ENCODE measurements at regions not wholly inside any gene's neighbourhood (a gene's known extent, or its start where the extent isn't known, plus 50 kb on each side); places are given as distances from the start of the nearest gene placed in this dataset.
"Not testable (repeated sequence)": the region's sequence is repeated elsewhere in the genome, so short reads cannot be mapped to it uniquely, and the experiment has no call there.

DNA sequence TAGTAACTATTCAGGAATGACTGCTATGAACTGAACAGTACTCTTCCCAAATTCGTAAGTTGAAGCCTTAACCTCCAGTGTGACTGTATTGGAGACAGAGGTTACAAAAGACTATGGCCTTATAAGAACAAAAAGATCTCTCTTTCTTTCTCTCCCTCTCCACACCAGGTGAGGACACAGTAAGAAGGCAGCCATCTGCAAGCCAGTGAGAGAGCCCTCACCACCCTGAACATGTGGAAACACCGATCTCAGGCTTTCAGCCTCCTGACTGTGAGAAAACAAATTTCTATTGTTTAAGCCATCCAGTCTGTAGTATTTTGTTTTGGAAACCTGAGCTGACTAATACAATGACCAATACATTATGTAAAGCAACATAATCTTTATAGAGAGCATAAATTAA, 888.9 kb downstream of the SLITRK1 start:
- Histone ChIP-seq H3K9me3 (ENCODE audit: control insufficient read depth in 2 of 2, insufficient read depth in 1 of 2, low read depth in 1 of 2, low read length in 1 of 2) (no peaks in the 10 kb centered on the region), H3K27me3 (ENCODE audit: control insufficient read depth in 3 of 3, insufficient read depth in 3 of 3, low read length in 3 of 3) (no peaks in the 10 kb centered on the region), H3K4me3 (ENCODE audit: low read depth in 1 of 3, low read length in 3 of 3) (no peak overlapping the region), H3K27ac (ENCODE audit: low read depth in 1 of 3, low read length in 2 of 3) (no peak overlapping the region), H3K4me1 (ENCODE audit: control insufficient read depth in 3 of 3, insufficient read depth in 2 of 3, low read depth in 1 of 3, low read length in 2 of 3) (no peaks in the 10 kb centered on the region), H3K36me3 (ENCODE audit: control insufficient read depth in 3 of 3, insufficient read depth in 2 of 3, low read depth in 1 of 3, low read length in 3 of 3) (no peaks in the 10 kb centered on the region)
- no peak for FAIRE-seq
- WGBS, 3 donors: 71 to 78% (median 75%) methylated on average over 2 of the region's 2 CpGs
- DNase-seq: no peak

DNA sequence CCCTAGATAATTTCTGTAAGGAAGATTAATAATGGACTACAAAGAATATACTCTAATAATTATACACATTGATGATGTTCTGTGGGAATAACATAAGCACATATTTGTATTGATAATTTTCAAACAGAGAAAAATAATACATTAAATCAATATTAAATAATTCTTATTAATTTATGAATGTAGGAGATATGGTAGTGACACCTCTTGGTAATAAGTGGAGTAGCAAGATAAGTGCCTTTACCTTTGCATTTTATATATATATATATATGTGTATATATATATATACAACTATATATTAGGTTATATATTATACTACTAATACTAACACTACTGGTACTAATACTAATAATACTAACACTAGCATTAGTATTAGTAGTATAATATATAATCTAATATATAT, 905.8 kb downstream of the SLITRK1 start:
- Histone ChIP-seq H3K4me3 (ENCODE audit: low read depth in 1 of 3, low read length in 3 of 3) (no peak overlapping the region), H3K4me1 (ENCODE audit: control insufficient read depth in 3 of 3, insufficient read depth in 2 of 3, low read depth in 1 of 3, low read length in 2 of 3) (no peaks in the 10 kb centered on the region), H3K36me3 (ENCODE audit: control insufficient read depth in 3 of 3, insufficient read depth in 2 of 3, low read depth in 1 of 3, low read length in 3 of 3) (no peaks in the 10 kb centered on the region), H3K27me3 (ENCODE audit: control insufficient read depth in 3 of 3, insufficient read depth in 3 of 3, low read length in 3 of 3) (no peaks in the 10 kb centered on the region), H3K27ac (ENCODE audit: low read depth in 1 of 3, low read length in 2 of 3) (no peak overlapping the region), H3K9me3 (ENCODE audit: control insufficient read depth in 2 of 2, insufficient read depth in 1 of 2, low read depth in 1 of 2, low read length in 1 of 2) (peaks cover 0 to 2% of the 10 kb centered on the region in 2 donors)
- DNase-seq (no peak), FAIRE-seq (no peak)

DNA sequence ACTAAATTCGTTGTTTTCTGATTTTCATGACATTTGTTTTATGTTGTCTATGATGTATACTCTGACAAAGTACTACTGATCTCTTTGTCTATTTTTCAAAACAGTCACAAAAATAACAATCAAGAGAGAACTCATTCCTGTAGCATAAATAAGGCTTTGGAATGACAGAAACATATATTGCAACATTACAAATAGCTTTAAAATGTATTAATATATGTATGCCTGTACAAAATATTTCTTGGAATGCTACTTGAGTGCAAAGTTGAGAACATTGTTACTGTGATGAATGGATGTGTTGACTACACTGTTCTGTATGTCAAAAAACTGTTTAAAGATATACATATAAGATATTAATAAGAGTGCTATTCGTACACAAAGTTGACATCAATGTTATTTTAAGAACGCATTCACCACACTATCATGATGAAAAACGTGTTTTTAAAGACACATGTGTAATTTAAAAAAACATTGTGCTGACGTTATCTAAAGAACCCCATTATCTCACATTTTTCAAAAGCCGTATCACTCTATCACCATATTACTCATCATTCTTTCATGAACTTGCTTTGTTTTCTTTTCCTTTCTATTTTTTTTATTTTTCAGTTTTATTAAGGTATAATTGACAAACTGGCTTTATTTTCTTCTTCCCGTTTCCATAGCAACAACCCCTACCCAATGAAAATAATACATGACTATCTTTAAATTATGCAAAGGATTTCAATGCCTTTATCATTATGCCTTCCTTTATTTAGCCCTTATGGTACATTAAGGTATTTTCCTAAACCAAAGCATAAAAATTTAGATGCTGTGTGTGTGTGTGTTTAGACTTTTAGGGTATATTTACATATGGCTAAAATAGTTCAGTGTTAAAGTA, 918.8 kb downstream of the SLITRK1 start:
- WGBS, 3 donors: 56 to 61% (median 60%) methylated on average over 7 of the region's 7 CpGs
- no peak for FAIRE-seq

DNA sequence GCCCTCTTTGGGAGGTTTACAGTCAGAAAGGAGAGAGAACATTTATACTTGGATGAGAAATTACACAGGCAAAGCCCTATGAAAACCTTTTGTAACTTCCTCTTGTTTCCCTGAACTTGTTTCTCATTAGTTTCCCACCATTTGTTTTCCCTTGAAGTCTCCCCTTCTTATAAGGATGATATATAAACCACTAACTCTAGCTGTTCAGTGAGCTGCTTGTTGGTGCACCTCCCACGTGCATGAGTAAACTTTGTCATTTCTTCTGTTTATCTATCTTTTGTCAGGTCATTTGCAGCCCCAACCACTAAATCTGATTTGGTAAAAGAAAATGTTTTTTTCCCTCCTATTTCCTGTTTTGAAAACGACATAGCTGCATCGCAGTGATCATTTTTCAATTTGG, 919.9 kb downstream of the SLITRK1 start:
- DNase-seq (no peak), FAIRE-seq (no peak)
- no peaks in the 10 kb centered on the region for H3K27me3 ChIP-seq (ENCODE audit: control insufficient read depth in 3 of 3, insufficient read depth in 3 of 3, low read length in 3 of 3)
- H3K4me3 ChIP-seq (ENCODE audit: low read depth in 1 of 3, low read length in 3 of 3): no peak overlapping the region
- H3K36me3 ChIP-seq (ENCODE audit: control insufficient read depth in 3 of 3, insufficient read depth in 2 of 3, low read depth in 1 of 3, low read length in 3 of 3): no peaks in the 10 kb centered on the region
- peaks cover 0 to 1% of the 10 kb centered on the region in 2 donors for H3K9me3 ChIP-seq (ENCODE audit: control insufficient read depth in 2 of 2, insufficient read depth in 1 of 2, low read depth in 1 of 2, low read length in 1 of 2)
- H3K27ac ChIP-seq (ENCODE audit: low read depth in 1 of 3, low read length in 2 of 3): no peak overlapping the region
- no peaks in the 10 kb centered on the region for H3K4me1 ChIP-seq (ENCODE audit: control insufficient read depth in 3 of 3, insufficient read depth in 2 of 3, low read depth in 1 of 3, low read length in 2 of 3)
- WGBS, 3 donors: 34 to 51% (median 45%) methylated on average over 3 of the region's 3 CpGs

More for the DNA sequence above, 918.8 kb downstream of the SLITRK1 start:
- no peaks in the 10 kb centered on the region for H3K27me3 ChIP-seq (ENCODE audit: control insufficient read depth in 3 of 3, insufficient read depth in 3 of 3, low read length in 3 of 3)
- H3K36me3 ChIP-seq (ENCODE audit: control insufficient read depth in 3 of 3, insufficient read depth in 2 of 3, low read depth in 1 of 3, low read length in 3 of 3): no peaks in the 10 kb centered on the region
- no peak for DNase-seq
- peaks cover 0 to 1% of the 10 kb centered on the region in 2 donors for H3K9me3 ChIP-seq (ENCODE audit: control insufficient read depth in 2 of 2, insufficient read depth in 1 of 2, low read depth in 1 of 2, low read length in 1 of 2)
- H3K4me3 ChIP-seq (ENCODE audit: low read depth in 1 of 3, low read length in 3 of 3): no peak overlapping the region
- no peaks in the 10 kb centered on the region for H3K4me1 ChIP-seq (ENCODE audit: control insufficient read depth in 3 of 3, insufficient read depth in 2 of 3, low read depth in 1 of 3, low read length in 2 of 3)
- no peak overlapping the region for H3K27ac ChIP-seq (ENCODE audit: low read depth in 1 of 3, low read length in 2 of 3)

DNA sequence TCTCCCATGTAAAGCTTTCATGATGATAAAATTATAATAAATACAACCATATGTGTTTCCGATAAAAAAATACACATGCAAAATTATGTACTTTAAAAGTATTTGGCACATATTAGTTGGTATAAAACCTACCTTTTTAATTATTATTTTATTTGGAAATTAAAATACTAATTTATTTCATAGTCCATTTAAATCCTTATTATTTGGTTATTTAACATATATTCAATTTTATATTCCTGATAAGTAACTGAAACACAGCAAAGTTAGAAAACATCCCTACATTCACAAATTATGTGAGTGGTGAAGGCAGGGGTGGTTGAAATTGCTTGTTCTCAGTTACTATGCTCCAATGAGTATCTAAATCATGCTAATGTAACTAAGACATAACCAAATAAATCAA, 920.5 kb downstream of the SLITRK1 start:
- Histone ChIP-seq H3K4me3 (ENCODE audit: low read depth in 1 of 3, low read length in 3 of 3) (no peak overlapping the region), H3K4me1 (ENCODE audit: control insufficient read depth in 3 of 3, insufficient read depth in 2 of 3, low read depth in 1 of 3, low read length in 2 of 3) (no peaks in the 10 kb centered on the region), H3K36me3 (ENCODE audit: control insufficient read depth in 3 of 3, insufficient read depth in 2 of 3, low read depth in 1 of 3, low read length in 3 of 3) (no peaks in the 10 kb centered on the region), H3K27ac (ENCODE audit: low read depth in 1 of 3, low read length in 2 of 3) (no peak overlapping the region), H3K27me3 (ENCODE audit: control insufficient read depth in 3 of 3, insufficient read depth in 3 of 3, low read length in 3 of 3) (no peaks in the 10 kb centered on the region), H3K9me3 (ENCODE audit: control insufficient read depth in 2 of 2, insufficient read depth in 1 of 2, low read depth in 1 of 2, low read length in 1 of 2) (peaks cover 0 to 1% of the 10 kb centered on the region in 2 donors)
- FAIRE-seq: no peak
- 95 to 100% (median 99%) methylated on average over 1 of the region's 1 CpG for WGBS, 3 donors
- DNase-seq: no peak

DNA sequence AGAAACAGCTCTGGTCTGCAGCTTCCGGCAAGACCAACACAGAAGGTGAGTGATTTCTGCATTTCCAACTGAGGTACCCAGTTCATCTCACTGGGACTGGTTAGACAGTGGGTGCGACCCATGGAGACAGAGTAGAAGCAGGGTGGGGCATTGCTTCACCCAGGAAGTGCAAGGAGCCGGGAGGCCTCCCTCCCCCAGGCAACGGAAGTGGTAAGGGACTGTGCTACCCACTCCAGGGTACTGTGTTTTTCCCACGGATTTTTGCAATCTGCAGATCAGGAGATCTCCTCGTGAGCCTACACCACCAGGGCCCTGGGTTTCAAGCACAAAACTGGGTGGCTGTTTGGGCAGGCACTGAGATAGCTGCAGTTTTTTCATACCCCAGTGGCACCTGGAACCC, 929.9 kb downstream of the SLITRK1 start:
- not testable (repeated sequence) for H3K27ac ChIP-seq (ENCODE audit: low read depth in 1 of 3, low read length in 2 of 3); FAIRE-seq; H3K9me3 ChIP-seq (ENCODE audit: control insufficient read depth in 2 of 2, insufficient read depth in 1 of 2, low read depth in 1 of 2, low read length in 1 of 2); DNase-seq; H3K27me3 ChIP-seq (ENCODE audit: control insufficient read depth in 3 of 3, insufficient read depth in 3 of 3, low read length in 3 of 3); H3K4me1 ChIP-seq (ENCODE audit: control insufficient read depth in 3 of 3, insufficient read depth in 2 of 3, low read depth in 1 of 3, low read length in 2 of 3); H3K4me3 ChIP-seq (ENCODE audit: low read depth in 1 of 3, low read length in 3 of 3); H3K36me3 ChIP-seq (ENCODE audit: control insufficient read depth in 3 of 3, insufficient read depth in 2 of 3, low read depth in 1 of 3, low read length in 3 of 3)
- WGBS, 3 donors: 70 to 85% (median 76%) methylated on average over 6 of the region's 6 CpGs

DNA sequence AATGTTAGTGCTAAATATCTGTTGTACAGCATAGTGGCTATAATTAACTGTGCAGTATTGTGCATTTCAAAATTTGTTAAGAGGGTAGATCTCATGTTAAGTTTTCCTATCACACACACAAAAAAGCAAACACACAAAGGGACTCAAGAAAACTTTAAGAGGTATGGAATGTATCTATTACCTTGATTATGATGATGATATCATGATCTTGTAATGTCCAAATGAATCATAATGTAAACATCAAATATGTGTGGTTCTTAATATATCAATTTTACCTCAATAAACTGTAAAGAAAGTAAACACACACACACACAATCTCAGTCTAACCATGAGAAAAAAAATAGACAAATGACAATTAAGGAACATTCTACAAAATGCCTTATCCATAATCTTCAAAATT, 934.6 kb downstream of the SLITRK1 start:
- H3K4me3 ChIP-seq (ENCODE audit: low read depth in 1 of 3, low read length in 3 of 3): no peak overlapping the region
- no peak for DNase-seq
- H3K4me1 ChIP-seq (ENCODE audit: control insufficient read depth in 3 of 3, insufficient read depth in 2 of 3, low read depth in 1 of 3, low read length in 2 of 3): no peaks in the 10 kb centered on the region
- H3K36me3 ChIP-seq (ENCODE audit: control insufficient read depth in 3 of 3, insufficient read depth in 2 of 3, low read depth in 1 of 3, low read length in 3 of 3): no peaks in the 10 kb centered on the region
- H3K27me3 ChIP-seq (ENCODE audit: control insufficient read depth in 3 of 3, insufficient read depth in 3 of 3, low read length in 3 of 3): no peaks in the 10 kb centered on the region
- no peaks in the 10 kb centered on the region for H3K9me3 ChIP-seq (ENCODE audit: control insufficient read depth in 2 of 2, insufficient read depth in 1 of 2, low read depth in 1 of 2, low read length in 1 of 2)
- no peak overlapping the region for H3K27ac ChIP-seq (ENCODE audit: low read depth in 1 of 3, low read length in 2 of 3)
- no peak for FAIRE-seq

DNA sequence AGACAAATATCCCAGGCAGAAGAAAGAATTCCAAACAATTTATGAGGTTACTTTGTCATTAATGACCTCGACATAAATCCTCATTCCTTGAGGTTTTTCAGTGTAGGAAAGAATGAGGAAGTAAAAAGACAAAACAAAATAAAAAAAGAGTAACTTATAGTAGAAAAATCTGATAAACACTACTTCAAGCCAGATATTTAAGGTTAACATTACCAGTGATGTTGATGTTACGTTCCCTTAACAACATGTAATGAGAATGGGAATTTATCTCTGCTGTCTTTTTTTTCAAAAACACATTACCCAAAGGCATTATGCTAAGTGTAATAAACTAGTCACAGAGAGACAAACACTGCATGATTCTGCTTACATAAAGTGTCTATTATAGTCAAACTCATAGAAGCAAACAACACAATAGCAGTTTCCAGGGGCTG, 935.1 kb downstream of the SLITRK1 start:
- no peak overlapping the region for H3K27ac ChIP-seq (ENCODE audit: low read depth in 1 of 3, low read length in 2 of 3)
- FAIRE-seq (no peak), DNase-seq (no peak)
- no peaks in the 10 kb centered on the region for H3K9me3 ChIP-seq (ENCODE audit: control insufficient read depth in 2 of 2, insufficient read depth in 1 of 2, low read depth in 1 of 2, low read length in 1 of 2)
- H3K36me3 ChIP-seq (ENCODE audit: control insufficient read depth in 3 of 3, insufficient read depth in 2 of 3, low read depth in 1 of 3, low read length in 3 of 3): no peaks in the 10 kb centered on the region
- H3K4me1 ChIP-seq (ENCODE audit: control insufficient read depth in 3 of 3, insufficient read depth in 2 of 3, low read depth in 1 of 3, low read length in 2 of 3): no peaks in the 10 kb centered on the region
- no peaks in the 10 kb centered on the region for H3K27me3 ChIP-seq (ENCODE audit: control insufficient read depth in 3 of 3, insufficient read depth in 3 of 3, low read length in 3 of 3)
- 40 to 51% (median 45%) methylated on average over 2 of the region's 2 CpGs for WGBS, 3 donors
- no peak overlapping the region for H3K4me3 ChIP-seq (ENCODE audit: low read depth in 1 of 3, low read length in 3 of 3)

DNA sequence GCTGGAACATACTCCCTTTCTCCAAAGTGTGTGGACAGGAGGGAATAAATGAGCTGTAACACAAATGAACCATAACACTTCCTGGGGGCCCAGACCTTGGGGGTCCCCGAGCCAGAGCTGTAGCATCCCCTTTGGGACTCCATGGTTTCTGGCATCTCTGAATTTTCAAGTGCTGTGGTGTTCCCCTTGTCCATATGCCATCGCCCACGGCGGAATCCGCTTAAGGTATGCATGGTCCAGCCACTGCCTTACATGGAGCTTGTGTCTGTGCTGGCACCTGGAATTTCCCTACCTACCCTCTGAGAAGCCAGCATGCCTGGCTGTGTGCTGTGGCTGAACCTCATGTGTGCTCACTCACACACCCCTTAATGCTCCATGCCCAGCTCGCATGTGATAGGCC, 943.6 kb downstream of the SLITRK1 start:
- no peak overlapping the region for H3K27ac ChIP-seq (ENCODE audit: low read depth in 1 of 3, low read length in 2 of 3)
- no peak overlapping the region for H3K4me3 ChIP-seq (ENCODE audit: low read depth in 1 of 3, low read length in 3 of 3)
- DNase-seq (no peak), FAIRE-seq (no peak)
- H3K9me3 ChIP-seq (ENCODE audit: control insufficient read depth in 2 of 2, insufficient read depth in 1 of 2, low read depth in 1 of 2, low read length in 1 of 2): peaks cover 0 to 7% of the 10 kb centered on the region in 2 donors
- H3K36me3 ChIP-seq (ENCODE audit: control insufficient read depth in 3 of 3, insufficient read depth in 2 of 3, low read depth in 1 of 3, low read length in 3 of 3): no peaks in the 10 kb centered on the region
- H3K27me3 ChIP-seq (ENCODE audit: control insufficient read depth in 3 of 3, insufficient read depth in 3 of 3, low read length in 3 of 3): no peaks in the 10 kb centered on the region
- WGBS, 3 donors: 87 to 93% (median 88%) methylated on average over 6 of the region's 6 CpGs
- H3K4me1 ChIP-seq (ENCODE audit: control insufficient read depth in 3 of 3, insufficient read depth in 2 of 3, low read depth in 1 of 3, low read length in 2 of 3): no peaks in the 10 kb centered on the region

All from small intestine (tissue), 7 donors.